Neural cell (in vitro differentiated cells): ENCODE measurements at regions not wholly inside any gene's neighbourhood (a gene's known extent, or its start where the extent isn't known, plus 50 kb on each side); places are given as distances from the start of the nearest gene placed in this dataset.

ENCODE experiments used
- H2AFZ ChIP-seq: fragments of 200-600, 300-800 bp; sonication (generic), shearing (Covaris generic); 2 replicates; pipeline ENCODE4 v1.6.0; 2014; ENCODE audit warnings: low read depth, mild to moderate bottlenecking, antibody characterized with exemption, low read length, moderate library complexity
- H3F3A ChIP-seq: fragments of 200-600 bp; shearing (Covaris generic); 2 replicates; pipeline ENCODE4 v1.6.1; 2016; ENCODE audit warnings: mild to moderate bottlenecking, moderate library complexity, mixed read lengths, antibody characterized with exemption, low read length; ENCODE audit not compliant: insufficient read depth, poor library complexity, severe bottlenecking
- H3K27ac ChIP-seq: fragments of 200-600, 300-800 bp; sonication (generic), shearing (Covaris generic); 2 replicates; pipeline ENCODE4 v1.5.1; 2014; ENCODE audit warnings: mild to moderate bottlenecking, low read length, moderate library complexity
- H3K27me3 ChIP-seq: fragments of 300-800, 200-600 bp; sonication (generic), shearing (Covaris generic); 2 replicates; pipeline ENCODE4 v1.6.0; 2014; ENCODE audit warnings: mild to moderate bottlenecking, low read depth, low read length, moderate library complexity; ENCODE audit not compliant: insufficient read depth
- H3K36me3 ChIP-seq: fragments of 300-800, 200-600 bp; sonication (generic), shearing (Covaris generic); 2 replicates; pipeline ENCODE4 v1.5.1; 2014; ENCODE audit warnings: mild to moderate bottlenecking, antibody characterized with exemption, low read length, moderate library complexity; ENCODE audit not compliant: insufficient read depth
- H3K4me2 ChIP-seq: fragments of 300-800, 200-600 bp; sonication (generic), shearing (Covaris generic); 2 replicates; pipeline ENCODE4 v1.6.0; 2014; ENCODE audit warnings: mild to moderate bottlenecking, low read length
- H3K4me3 ChIP-seq: fragments of 300-800, 200-600 bp; sonication (generic), shearing (Covaris generic); 2 replicates; pipeline ENCODE4 v1.5.1; 2014; ENCODE audit warnings: mild to moderate bottlenecking, low read length, moderate library complexity
- H3K79me2 ChIP-seq: fragments of 200-600 bp; shearing (Covaris generic); replicated peaks from 2 replicates; pipeline ENCODE4 v1.6.0; 2014; ENCODE audit warnings: mild to moderate bottlenecking, low read length, moderate library complexity; ENCODE audit not compliant: insufficient read depth
- H3K9ac ChIP-seq: fragments of 300-800, 200-600 bp; sonication (generic), shearing (Covaris generic); 2 replicates; pipeline ENCODE4 v1.6.1; 2016; ENCODE audit warnings: mild to moderate bottlenecking, low read length, mixed read lengths
- H3K9me2 ChIP-seq: fragments of 200-600 bp; shearing (Covaris generic); 2 replicates; pipeline ENCODE4 v1.6.1; 2016; ENCODE audit warnings: mild to moderate bottlenecking, low read length, mixed read lengths; ENCODE audit not compliant: insufficient read depth
- H3K9me3 ChIP-seq: fragments of 200-600, 300-800 bp; sonication (generic), shearing (Covaris generic); 2 replicates; pipeline ENCODE4 v1.6.1; 2016; ENCODE audit warnings: mild to moderate bottlenecking, mixed run types, low read length, moderate library complexity, mixed read lengths
- H4K20me1 ChIP-seq: fragments of 200-600 bp; shearing (Covaris generic); 2 replicates; pipeline ENCODE4 v1.6.1; 2016; ENCODE audit warnings: mild to moderate bottlenecking, mixed run types; ENCODE audit not compliant: insufficient read depth
- EP300 ChIP-seq: fragments of 450-650 bp; conservative IDR thresholded peaks from 2 replicates; pipeline ENCODE4 v1.6.1; 2014; ENCODE audit warnings: antibody characterized with exemption, mild to moderate bottlenecking, moderate library complexity; ENCODE audit not compliant: poor library complexity, severe bottlenecking
- EZH2 ChIP-seq: fragments of 200-600, 300-800 bp; shearing (Covaris generic), sonication (generic); IDR thresholded peaks from 2 replicates; pipeline ENCODE4 v1.6.1; 2014; ENCODE audit warnings: antibody characterized with exemption, low read length, borderline replicate concordance, mild to moderate bottlenecking; ENCODE audit not compliant: insufficient read depth, poor library complexity, severe bottlenecking
- MXI1 ChIP-seq: fragments of 450-650 bp; conservative IDR thresholded peaks from 2 replicates; pipeline ENCODE4 v1.6.1; 2014; ENCODE audit warnings: antibody characterized with exemption, mild to moderate bottlenecking; ENCODE audit not compliant: poor library complexity, severe bottlenecking
- POLR2AphosphoS5 ChIP-seq: IDR thresholded peaks from 2 replicates; pipeline ENCODE4 v1.6.1; 2012
- RAD21 ChIP-seq: fragments of 450-650 bp; conservative IDR thresholded peaks from 2 replicates; pipeline ENCODE4 v1.6.1; 2014; ENCODE audit warnings: antibody characterized with exemption, mild to moderate bottlenecking, moderate library complexity
- SMC3 ChIP-seq: fragments of 450-650 bp; conservative IDR thresholded peaks from 2 replicates; pipeline ENCODE4 v1.6.1; 2014; ENCODE audit warnings: antibody characterized with exemption, mild to moderate bottlenecking, moderate library complexity; ENCODE audit not compliant: poor library complexity
- TAF1 ChIP-seq: IDR thresholded peaks from 2 replicates; pipeline ENCODE4 v1.6.1; 2012; ENCODE audit warnings: low read depth
- TF ChIP-seq, protein P1 (sequence below): fragments of 450-650 bp; IDR thresholded peaks from 2 replicates; pipeline ENCODE4 v1.5.1; 2014; ENCODE audit warnings: antibody characterized with exemption, mild to moderate bottlenecking, moderate library complexity; ENCODE audit not compliant: poor library complexity, severe bottlenecking
- TF ChIP-seq, protein P2 (sequence below): IDR thresholded peaks from 2 replicates; pipeline ENCODE4 v1.6.1; 2012; ENCODE audit warnings: borderline replicate concordance

DNA sequence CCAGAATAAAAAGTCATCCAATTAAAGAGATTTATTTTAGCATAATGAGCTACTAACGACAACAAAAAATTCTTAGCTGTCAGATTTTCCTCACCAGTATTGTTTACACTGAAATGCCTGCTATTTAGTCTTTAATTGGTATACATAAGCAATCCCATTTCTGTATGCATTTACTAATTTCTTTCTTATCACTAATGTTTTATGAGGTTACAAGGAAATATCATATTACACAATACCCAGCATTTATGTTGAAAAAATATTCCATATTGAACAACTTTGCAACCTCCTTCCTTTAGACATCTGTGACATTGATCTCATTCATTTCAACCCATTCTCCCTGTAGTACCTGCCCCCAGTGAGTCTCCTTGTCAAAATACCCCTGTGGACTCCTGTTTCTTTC, 135.4 kb downstream of the SLITRK6 start:
- Histone ChIP-seq H3K9me3 (no peaks in the 10 kb centered on the region), H3K4me2 (no peak overlapping the region), H3K27ac (peak overlapping the region; percentile 67), H2AFZ (no peak overlapping the region), H3K9me2 (no peaks in the 10 kb centered on the region), H3K4me3 (peak overlapping the region; percentile 13), H3K36me3 (no peaks in the 10 kb centered on the region), H4K20me1 (no peaks in the 10 kb centered on the region), H3K79me2 (no peaks in the 10 kb centered on the region), H3K9ac (peak overlapping the region; percentile 6), H3K27me3 (no peaks in the 10 kb centered on the region), H3F3A (no peaks in the 10 kb centered on the region)
- TF ChIP-seq SMC3 (no peak), RAD21 (no peak), POLR2AphosphoS5 (no peak), MXI1 (no peak), EP300 (no peak)
- TF ChIP-seq, protein P1, sequence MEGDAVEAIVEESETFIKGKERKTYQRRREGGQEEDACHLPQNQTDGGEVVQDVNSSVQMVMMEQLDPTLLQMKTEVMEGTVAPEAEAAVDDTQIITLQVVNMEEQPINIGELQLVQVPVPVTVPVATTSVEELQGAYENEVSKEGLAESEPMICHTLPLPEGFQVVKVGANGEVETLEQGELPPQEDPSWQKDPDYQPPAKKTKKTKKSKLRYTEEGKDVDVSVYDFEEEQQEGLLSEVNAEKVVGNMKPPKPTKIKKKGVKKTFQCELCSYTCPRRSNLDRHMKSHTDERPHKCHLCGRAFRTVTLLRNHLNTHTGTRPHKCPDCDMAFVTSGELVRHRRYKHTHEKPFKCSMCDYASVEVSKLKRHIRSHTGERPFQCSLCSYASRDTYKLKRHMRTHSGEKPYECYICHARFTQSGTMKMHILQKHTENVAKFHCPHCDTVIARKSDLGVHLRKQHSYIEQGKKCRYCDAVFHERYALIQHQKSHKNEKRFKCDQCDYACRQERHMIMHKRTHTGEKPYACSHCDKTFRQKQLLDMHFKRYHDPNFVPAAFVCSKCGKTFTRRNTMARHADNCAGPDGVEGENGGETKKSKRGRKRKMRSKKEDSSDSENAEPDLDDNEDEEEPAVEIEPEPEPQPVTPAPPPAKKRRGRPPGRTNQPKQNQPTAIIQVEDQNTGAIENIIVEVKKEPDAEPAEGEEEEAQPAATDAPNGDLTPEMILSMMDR, result no peak

DNA sequence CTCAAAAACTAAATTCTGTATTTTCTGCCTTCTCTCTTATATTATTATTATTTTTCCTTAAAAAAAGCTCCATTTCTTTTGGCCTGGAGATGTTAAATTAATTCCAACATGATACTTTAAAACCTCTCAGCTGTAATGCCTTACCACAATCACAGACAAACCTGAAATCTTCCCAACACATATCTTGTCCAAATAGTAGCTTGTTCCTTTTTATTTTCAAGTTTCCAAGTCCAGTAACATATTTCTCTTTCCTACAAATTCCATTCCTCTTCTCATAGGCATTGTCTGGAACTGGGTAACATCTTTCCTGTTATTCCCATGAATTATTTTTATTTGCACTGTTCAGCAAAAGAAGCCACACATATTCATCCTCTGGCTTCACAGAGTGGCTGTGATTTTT, 137.0 kb downstream of the SLITRK6 start:
- Histone ChIP-seq H3K9ac (peak overlapping the region; percentile 17), H3K27me3 (no peaks in the 10 kb centered on the region), H3K27ac (peak overlapping the region; percentile 67), H3K4me2 (no peak overlapping the region), H3K4me3 (no peak overlapping the region), H3K36me3 (no peaks in the 10 kb centered on the region), H3K9me2 (no peaks in the 10 kb centered on the region), H2AFZ (no peak overlapping the region), H3K9me3 (no peaks in the 10 kb centered on the region), H4K20me1 (no peaks in the 10 kb centered on the region), H3F3A (no peaks in the 10 kb centered on the region), H3K79me2 (no peaks in the 10 kb centered on the region)
- no peak for TF ChIP-seq SMC3
- no peak for TF ChIP-seq POLR2AphosphoS5
- no peak for TF ChIP-seq MXI1
- TF ChIP-seq, protein P1, result no peak
- TF ChIP-seq RAD21, result no peak
- TF ChIP-seq TAF1, result no peak
- TF ChIP-seq EZH2, result no peak
- no peak for TF ChIP-seq EP300
- TF ChIP-seq, protein P2, sequence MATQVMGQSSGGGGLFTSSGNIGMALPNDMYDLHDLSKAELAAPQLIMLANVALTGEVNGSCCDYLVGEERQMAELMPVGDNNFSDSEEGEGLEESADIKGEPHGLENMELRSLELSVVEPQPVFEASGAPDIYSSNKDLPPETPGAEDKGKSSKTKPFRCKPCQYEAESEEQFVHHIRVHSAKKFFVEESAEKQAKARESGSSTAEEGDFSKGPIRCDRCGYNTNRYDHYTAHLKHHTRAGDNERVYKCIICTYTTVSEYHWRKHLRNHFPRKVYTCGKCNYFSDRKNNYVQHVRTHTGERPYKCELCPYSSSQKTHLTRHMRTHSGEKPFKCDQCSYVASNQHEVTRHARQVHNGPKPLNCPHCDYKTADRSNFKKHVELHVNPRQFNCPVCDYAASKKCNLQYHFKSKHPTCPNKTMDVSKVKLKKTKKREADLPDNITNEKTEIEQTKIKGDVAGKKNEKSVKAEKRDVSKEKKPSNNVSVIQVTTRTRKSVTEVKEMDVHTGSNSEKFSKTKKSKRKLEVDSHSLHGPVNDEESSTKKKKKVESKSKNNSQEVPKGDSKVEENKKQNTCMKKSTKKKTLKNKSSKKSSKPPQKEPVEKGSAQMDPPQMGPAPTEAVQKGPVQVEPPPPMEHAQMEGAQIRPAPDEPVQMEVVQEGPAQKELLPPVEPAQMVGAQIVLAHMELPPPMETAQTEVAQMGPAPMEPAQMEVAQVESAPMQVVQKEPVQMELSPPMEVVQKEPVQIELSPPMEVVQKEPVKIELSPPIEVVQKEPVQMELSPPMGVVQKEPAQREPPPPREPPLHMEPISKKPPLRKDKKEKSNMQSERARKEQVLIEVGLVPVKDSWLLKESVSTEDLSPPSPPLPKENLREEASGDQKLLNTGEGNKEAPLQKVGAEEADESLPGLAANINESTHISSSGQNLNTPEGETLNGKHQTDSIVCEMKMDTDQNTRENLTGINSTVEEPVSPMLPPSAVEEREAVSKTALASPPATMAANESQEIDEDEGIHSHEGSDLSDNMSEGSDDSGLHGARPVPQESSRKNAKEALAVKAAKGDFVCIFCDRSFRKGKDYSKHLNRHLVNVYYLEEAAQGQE, result no peak
